Activated gamma-delta T cell treated with Interleukin-2 at 50 U/mL for 16 hours (primary cell): ENCODE measurements at regions not wholly inside any gene's neighbourhood (a gene's known extent, or its start where the extent isn't known, plus 50 kb on each side); places are given as distances from the start of the nearest gene placed in this dataset.

ENCODE experiments used
- DNase-seq: peaks from one replicate; pipeline ENCODE4 v3.0.0-alpha.2; 2020

DNA sequence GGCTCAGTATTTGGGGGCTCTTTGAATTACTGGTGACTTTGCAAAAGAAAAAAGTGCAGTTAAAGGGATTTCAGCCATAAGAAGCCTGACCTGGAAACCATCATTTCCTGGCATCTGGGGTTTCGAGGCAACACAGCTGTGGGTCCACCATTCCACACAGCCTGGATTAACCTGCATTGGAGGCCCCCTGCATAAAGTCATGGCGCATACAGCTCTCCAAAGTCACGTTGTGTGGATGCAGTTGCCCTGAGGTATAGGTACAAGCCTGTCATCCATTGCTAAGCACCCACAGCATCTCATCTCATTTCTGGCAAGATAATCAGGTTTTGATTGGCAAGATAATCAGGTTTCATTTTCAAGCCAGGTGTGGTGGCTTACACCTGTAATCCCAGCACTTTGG lies 54.5 kb upstream of the TAGAP start:
- DNase-seq = no peak

DNA sequence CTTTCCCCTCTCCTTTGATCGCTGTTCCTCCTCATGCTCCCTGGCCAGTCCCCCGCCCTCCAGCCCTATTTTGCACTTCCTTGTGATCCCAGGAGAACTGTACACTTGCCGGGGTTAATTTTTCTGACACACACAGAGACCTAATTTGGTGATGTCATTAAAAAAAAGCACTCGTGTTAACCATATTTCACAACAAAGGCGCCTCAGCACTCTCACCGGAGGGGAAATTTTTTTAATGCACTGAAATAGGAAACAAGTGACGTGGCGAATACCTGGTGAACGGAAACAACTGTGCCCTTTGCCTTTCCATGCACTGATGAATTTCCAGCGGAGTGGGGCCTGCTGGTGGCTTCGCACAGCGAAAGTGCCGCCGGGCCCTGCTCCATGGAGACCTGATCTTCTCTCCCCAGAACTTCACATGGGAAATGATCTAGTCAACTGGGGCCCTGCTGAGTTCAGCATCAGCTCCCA lies 53.9 kb upstream of the TAGAP start:
- DNase-seq = peak; percentile 55

GRCh38 chr6:159097256-159097655 lies 52.5 kb upstream of the TAGAP start:
- DNase-seq = no peak

DNA sequence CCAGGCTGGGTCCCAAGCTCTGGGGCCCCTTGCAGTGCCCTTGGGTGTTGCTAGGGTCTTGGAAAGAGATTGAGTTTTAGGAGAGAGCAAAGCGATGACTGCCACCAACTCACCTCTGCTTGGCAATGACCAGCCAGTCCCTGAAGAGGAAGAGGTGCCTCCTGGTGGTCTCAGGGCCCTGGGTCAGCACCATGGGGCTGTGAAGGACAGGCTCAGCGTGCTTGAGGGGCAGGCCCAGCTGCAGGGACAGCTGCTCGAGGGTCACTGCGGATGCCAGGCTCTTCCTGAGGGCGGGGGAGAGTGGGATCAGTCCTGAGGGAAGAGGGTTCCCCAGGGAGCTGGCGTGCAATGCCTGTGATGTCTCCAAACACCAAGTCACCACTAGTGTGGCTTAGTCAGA lies 50.8 kb upstream of the TAGAP start:
- no peak for DNase-seq

- no peak for DNase-seq
Measured at GRCh38 chr6:159094444-159095252, 49.9 kb upstream of the TAGAP start.
